Gastrocnemius medialis (tissue), 4 donors: ENCODE measurements at regions not wholly inside any gene's neighbourhood (a gene's known extent, or its start where the extent isn't known, plus 50 kb on each side); places are given as distances from the start of the nearest gene placed in this dataset.

Source experiments
- POLR2A ChIP-seq, 2 donors: fragments of 450-650 bp; IDR thresholded peaks; one replicate each; pipeline ENCODE4 v1.6.1; 2017; ENCODE audit warnings: antibody characterized with exemption in 2 of 2, mild to moderate bottlenecking in 2 of 2, moderate library complexity in 2 of 2
- TF ChIP-seq, protein P1 (sequence below), 5 experiments: fragments of 450-650 bp in 3 of 5; fragments of 200-600 bp in 2 of 5; sonication (generic) in 2 of 5; IDR thresholded peaks in 4 of 5; conservative IDR thresholded peaks in 1 of 5; 1 replicate in 4 of 5; 2 replicates in 1 of 5; pipeline ENCODE4 v1.5.1; 2016 to 2019; ENCODE audit warnings: antibody characterized with exemption in 5 of 5, mild to moderate bottlenecking in 3 of 5, moderate library complexity in 3 of 5

DNA sequence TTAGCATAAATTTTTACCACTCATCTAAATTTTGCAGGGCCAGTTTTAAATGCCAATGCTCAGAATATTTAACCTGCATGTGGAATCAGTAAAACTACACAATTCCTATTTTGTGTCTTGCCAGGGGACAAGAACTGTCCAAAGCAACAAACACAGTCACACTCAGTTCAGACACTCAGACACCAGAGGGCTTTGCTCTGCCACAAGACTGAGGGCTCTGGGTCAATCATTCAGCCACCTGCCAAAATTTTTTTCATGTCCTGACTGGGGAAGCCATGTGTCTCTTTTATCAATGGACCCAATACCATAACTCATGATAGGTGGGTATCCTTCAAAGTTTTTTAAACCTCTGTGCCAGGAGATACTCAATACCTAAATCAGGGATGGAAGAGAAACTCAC is 304.0 kb upstream of the ANO3 start:
- TF ChIP-seq, protein P1, sequence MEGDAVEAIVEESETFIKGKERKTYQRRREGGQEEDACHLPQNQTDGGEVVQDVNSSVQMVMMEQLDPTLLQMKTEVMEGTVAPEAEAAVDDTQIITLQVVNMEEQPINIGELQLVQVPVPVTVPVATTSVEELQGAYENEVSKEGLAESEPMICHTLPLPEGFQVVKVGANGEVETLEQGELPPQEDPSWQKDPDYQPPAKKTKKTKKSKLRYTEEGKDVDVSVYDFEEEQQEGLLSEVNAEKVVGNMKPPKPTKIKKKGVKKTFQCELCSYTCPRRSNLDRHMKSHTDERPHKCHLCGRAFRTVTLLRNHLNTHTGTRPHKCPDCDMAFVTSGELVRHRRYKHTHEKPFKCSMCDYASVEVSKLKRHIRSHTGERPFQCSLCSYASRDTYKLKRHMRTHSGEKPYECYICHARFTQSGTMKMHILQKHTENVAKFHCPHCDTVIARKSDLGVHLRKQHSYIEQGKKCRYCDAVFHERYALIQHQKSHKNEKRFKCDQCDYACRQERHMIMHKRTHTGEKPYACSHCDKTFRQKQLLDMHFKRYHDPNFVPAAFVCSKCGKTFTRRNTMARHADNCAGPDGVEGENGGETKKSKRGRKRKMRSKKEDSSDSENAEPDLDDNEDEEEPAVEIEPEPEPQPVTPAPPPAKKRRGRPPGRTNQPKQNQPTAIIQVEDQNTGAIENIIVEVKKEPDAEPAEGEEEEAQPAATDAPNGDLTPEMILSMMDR (IDR thresholded peaks at IDR 0.05 in 4 of 5, conservative IDR thresholded peaks at IDR 0.05 in 1 of 5) = no peak
- TF ChIP-seq POLR2A (IDR thresholded peaks at IDR 0.05) = no peak
